ENCODE measurements at regions not wholly inside any gene's neighbourhood (a gene's known extent, or its start where the extent isn't known, plus 50 kb on each side); places are given as distances from the start of the nearest gene placed in this dataset.

- TF ChIP-seq, protein P1, sequence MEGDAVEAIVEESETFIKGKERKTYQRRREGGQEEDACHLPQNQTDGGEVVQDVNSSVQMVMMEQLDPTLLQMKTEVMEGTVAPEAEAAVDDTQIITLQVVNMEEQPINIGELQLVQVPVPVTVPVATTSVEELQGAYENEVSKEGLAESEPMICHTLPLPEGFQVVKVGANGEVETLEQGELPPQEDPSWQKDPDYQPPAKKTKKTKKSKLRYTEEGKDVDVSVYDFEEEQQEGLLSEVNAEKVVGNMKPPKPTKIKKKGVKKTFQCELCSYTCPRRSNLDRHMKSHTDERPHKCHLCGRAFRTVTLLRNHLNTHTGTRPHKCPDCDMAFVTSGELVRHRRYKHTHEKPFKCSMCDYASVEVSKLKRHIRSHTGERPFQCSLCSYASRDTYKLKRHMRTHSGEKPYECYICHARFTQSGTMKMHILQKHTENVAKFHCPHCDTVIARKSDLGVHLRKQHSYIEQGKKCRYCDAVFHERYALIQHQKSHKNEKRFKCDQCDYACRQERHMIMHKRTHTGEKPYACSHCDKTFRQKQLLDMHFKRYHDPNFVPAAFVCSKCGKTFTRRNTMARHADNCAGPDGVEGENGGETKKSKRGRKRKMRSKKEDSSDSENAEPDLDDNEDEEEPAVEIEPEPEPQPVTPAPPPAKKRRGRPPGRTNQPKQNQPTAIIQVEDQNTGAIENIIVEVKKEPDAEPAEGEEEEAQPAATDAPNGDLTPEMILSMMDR (conservative IDR thresholded peaks at IDR 0.05; ENCODE audit: low read length), result no peak
- no peak for TF ChIP-seq EZH2phosphoT487 (IDR thresholded peaks at IDR 0.05; ENCODE audit: borderline replicate concordance)
Observed at GRCh38 chr2:192876698-192877097, 682.0 kb upstream of the TMEFF2 start.
